ENCODE measurements at regions not wholly inside any gene's neighbourhood (a gene's known extent, or its start where the extent isn't known, plus 50 kb on each side); places are given as distances from the start of the nearest gene placed in this dataset.

DNA sequence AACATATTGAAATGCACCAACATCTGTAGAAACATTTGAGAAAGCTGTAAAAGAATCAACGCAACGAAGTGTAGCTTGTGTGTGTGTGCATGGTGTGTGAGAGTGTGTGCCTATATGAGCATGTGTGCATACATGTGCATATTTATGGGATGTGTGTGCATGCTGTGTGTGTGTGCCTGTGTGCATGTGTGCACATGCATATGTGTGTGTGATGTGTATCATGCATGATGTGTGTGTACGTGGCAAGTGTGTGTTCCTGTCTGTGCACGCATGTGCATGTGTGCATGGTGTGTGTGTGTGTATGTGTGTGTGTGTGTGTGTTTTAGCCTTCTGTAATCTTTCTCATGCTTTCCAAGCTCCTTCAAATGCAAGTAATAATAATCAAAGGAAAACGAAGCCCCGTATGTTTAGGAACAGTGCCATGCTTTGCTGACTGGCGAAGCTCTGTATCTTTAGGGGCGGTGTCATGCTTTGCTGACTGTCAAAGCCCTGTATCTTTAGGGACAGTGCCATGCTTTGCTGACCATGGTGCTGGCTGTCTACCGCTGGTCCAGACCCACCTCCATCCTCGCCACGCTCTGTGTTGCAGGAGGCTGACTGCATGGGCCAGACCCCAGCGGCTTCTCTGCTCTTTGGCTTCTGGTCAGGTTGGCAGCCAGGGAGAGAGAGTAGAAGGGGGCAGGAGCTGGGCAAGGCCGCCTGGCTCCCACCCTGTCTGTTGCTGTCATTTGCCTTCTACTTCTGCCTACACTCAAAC is 129.2 kb downstream of the ASB1 start:
- DNase-seq (ENCODE audit: extremely low read depth in 1 of 11, low read depth in 9 of 11, low spot score in 4 of 11), result no peak

DNA sequence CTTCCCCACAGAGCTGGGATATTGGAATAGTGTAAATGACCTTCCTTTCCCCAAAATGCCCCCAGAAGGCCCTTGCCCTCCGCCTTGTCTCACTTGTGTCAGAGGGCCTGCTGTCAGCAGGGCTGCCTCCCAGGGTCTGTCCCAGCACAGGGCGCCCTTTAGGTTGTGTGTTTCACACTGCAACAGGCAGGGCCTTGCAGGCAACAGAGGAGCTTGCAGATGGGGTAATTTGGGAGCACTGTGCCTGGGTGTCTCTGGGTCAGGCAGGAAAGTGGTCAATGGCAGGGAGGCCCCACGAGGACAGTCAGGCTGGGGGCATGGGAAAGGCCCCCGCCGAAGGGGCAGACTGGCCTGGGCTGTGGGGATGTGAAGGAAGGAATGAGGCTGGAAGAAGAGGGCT is 130.7 kb downstream of the ASB1 start:
- no peak for DNase-seq (ENCODE audit: extremely low read depth in 1 of 11, low read depth in 9 of 11, low spot score in 4 of 11)

DNA sequence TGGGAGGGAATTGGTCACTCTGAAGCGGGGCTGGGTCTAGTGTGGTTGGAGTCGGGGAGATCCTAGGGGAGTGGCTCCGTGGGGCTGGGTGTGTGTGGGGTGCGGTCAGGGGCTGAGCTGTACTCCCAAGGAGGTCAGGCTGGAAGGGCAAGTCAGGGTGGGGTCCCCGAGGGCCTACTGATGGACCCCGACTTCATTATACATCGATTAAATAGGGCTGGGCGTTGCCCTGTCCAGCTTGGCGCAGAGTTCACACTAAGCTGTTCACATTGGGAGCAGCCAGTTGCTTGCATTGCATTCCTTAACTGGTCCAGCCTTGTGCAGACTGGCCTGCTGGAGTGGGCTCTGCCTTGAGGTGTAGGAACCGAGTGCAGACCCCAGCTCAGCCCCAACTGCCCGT is 131.2 kb downstream of the ASB1 start:
- DNase-seq (ENCODE audit: extremely low read depth in 1 of 11, low read depth in 9 of 11, low spot score in 4 of 11), result no peak

DNA sequence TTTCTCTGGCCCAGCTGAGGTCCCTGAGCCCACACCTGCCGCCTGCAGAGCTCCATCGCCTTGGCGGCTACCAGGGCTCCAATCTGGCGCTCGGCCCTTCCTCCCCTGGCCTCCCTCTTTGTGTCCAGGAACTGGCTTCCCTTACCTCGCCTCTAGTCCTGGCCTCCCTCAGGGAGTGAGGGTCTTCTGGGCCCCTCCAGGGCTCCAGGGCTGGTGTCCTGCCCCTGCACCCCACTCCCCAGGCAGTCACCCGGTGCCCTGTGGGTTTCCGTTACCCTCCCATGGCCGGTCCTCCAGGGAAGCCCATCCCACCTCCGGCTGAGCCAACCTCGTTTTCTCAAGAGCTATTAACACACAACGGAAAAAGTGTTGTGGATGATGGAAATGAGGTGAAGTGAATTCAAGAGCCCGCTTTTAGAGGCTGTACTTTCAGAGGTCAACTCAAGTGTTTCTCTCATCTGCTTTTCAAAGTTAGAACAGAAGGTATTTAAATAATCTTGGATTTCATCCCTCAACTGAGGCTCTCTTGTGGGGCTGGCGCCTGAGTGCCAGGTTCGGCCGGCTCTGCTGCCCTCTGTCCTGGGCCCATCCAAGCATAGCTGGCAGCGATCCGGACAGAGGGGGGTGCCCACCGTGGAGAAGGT is 131.9 kb downstream of the ASB1 start:
- no peak for DNase-seq (ENCODE audit: extremely low read depth in 1 of 11, low read depth in 9 of 11, low spot score in 4 of 11)

DNA sequence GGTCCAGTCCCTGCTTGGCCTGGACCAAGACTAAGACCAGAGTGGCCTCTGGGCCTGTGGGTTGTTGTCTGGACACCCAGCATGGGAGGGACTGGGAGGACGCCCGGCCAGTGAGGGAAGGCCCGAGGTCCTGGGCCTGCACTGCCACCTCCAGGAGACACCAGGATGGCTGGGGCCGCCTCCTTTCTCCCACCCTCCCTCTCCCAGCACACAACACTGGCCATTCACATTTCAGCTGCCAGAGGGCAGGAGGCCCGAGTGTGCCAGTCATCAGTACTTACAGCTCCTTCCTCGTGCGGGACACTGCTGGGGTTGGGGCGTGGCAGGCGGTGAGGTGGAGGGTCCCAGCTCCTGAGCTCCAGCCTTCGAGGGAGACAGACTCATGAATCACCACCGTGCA is 133.5 kb downstream of the ASB1 start:
- DNase-seq (ENCODE audit: extremely low read depth in 1 of 11, low read depth in 9 of 11, low spot score in 4 of 11), result no peak

DNA sequence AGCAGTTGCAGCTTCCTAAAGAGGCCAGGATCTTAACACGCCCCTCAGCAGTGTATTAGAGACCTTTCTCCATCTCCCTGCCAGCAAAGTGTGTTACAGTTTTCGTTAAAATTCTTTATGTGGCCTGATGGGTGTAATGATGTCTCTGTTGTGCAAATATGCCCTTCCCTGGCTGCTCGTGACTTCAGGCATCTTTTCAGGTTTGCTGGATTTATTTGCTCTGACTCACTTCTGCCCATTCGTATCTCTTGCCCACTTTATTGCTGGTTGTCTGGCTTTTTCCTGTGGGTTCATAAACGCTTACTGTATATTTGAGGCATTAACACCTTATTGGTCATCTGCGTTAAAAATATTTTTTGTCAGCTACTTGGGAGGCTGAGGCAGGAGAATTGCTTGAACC is 134.5 kb downstream of the ASB1 start:
- no peak for DNase-seq (ENCODE audit: extremely low read depth in 1 of 11, low read depth in 9 of 11, low spot score in 4 of 11)

DNA sequence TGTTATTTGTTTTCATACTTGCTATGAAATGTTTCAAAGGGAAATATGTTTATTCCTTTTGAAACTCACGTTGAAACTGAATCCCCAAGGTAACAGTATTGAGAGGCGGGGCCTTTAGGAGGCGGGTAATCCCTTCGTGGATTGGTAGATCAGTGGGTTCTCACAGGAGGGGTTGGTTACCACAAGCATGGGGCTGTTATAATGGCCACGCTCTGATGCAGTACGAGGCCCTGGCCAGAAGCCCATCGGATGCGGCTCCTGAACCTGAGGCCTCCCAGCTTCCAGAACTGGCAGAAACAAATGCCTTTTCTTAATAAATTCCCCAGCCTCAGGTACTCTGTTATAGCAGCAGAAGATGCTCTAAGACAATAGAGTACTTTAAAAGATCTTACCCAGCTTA is 135.7 kb downstream of the ASB1 start:
- no peak for DNase-seq (ENCODE audit: extremely low read depth in 1 of 11, low read depth in 9 of 11, low spot score in 4 of 11)

DNA sequence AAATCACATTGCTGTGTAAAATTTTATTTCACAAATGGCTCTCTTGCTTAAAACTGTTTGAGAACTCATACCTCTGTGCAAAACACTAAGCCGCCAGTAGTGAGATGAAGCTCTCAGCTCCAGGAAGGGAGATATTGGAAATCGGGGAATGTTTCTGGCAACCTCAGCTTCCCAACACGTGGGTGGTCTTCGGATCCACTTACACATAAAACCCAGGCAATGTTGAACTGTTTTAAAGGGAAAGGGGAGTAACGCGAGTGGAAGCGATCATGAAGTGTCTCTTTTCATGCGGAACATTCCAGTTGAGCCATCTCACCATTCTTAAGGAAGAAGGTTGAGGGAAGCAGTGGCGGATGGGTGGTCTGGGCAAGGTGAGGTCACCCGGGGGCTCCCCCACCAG is 136.8 kb downstream of the ASB1 start:
- DNase-seq (ENCODE audit: extremely low read depth in 1 of 11, low read depth in 9 of 11, low spot score in 4 of 11), result peak in 4 of 11 donors; percentile 5 to 13 (median 10)

DNA sequence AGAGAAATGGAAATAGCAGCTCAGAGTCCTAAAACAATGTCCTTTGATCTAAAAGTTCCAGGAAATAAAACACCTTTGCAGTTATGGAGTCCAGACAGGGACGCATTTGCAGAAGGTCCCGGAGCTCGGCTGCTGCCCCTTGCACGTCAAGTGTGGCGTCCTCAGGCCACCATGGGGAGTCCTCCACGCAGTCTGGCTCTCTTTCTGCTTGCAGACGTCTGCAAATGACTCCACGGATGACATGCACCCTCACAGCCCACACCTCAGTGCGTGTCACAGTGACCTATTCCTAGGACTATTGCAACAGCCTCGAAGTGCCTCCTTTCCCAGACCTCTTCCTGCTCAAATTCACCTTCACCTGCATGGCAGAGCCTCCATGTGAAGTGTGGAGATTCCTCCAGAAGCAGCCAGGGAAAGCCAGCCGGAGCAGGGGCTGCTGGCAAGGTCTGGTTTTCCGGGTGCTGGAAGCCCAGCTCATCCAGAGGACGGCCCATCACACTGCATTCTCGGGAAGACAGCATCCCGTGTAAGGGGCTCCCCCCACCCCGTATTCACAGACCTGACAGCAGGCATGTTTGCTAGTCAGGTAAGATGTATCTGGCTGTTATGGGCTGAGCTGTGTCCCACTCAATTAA is 137.7 kb downstream of the ASB1 start:
- DNase-seq (ENCODE audit: extremely low read depth in 1 of 11, low read depth in 9 of 11, low spot score in 4 of 11), result no peak

DNA sequence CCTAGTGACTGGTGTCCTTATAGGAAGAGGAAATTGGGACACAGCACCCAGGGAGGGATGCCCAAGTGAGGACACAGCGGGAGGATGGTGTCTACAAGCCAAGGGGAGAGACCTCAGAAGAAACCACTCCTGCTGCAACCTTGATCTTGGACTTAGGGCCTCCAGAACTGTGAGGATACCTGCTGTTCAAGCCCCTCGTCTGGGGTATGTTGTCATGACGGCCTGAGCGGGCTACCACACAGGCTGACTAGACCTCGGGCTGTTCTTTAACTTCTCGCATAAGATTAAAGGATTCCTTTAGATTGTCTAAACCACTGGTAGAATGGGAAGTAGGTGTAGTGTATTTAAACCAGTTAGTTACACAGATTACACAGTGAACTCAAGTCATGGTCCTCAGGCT is 138.3 kb downstream of the ASB1 start:
- DNase-seq (ENCODE audit: extremely low read depth in 1 of 11, low read depth in 9 of 11, low spot score in 4 of 11), result no peak

DNA sequence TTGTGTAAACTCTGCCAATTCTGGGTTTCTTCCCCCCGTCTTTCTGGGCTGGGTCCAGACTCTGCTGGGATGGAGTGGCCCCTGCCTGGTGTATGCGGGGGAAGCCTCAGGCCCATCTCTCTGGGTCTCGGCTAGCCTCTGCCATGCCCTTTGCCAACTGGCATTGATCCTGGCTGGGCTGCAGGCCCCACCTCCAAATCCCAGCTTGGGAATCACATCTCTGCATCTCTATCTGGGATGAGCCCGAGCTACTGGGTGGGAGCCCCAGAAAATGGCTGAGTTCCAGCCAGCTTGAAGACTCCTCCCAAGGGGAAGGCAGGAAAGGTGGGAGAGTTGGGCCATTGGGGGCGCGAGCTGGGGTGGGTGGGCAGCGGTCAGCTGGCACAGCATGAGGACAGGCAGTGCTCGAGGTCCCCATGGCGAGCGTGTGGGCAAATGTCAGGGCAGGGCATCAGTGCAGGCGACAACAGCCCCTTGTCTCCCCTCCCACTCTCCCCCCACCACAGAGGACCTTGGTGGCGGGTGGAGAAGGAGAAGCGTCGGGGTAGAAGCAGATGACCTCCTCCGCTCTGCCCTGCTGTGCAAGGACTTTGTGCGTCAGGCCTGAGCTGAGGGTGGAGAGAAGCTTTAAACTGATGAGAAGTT is 139.4 kb downstream of the ASB1 start:
- DNase-seq (ENCODE audit: extremely low read depth in 1 of 11, low read depth in 9 of 11, low spot score in 4 of 11), result no peak

DNA sequence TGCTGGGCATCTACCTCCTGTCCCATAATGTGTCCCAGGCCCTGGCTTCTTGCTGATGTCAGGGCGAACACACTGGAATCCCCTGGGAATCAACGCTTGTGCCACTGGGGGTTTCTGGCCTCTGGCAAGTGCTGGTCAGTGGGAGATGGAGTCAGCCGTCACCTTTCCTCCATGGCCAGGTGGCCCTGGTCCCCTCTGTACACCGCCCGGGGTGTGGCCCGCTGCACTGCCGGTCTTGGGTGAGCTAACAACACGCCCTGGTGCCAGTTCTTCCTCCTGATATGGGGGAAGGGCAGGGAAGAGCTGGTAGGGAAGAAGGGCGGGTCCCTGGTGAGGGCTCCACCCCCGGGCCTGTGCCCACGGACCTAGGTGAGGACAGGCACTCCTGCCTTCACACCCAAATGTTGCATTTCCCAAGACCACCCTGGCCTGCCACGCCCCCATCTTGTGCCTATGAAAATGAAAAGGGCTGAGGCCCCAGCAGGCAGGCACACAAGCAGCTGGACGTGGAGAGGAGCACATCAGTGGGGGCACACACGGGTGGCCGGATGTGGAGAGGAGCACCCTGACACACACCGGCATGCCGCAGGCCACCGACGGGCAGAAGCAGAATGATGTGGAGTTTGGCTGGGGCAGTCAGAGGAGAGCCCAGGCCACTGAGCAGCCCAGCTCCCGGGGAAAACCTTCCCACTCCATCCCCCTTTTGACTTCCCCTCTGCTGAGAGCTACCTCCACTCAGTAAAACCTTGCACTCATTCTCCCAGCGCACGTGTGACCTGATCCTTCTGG is 140.5 kb downstream of the ASB1 start:
- DNase-seq (ENCODE audit: extremely low read depth in 1 of 11, low read depth in 9 of 11, low spot score in 4 of 11), result no peak

DNA sequence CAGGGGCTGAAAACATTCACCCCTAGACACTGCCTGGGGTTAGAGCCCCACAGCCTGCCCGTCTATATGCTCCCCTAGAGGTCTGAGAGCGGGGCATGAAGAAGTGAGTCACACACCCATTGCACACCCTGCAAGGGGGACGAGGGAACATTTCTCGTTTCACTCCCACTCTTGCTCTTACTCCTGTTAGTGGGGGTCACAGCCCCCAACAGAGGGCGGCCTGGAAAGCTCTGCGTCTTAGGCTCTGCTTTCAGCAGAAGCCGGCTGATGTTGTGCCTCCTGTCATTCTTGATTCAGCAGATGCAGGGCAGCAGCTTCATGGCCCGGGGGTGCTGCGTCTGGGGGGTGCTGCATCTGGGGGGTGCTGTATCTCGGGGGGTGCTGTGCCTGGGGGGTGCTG is 141.3 kb downstream of the ASB1 start:
- no peak for DNase-seq (ENCODE audit: extremely low read depth in 1 of 11, low read depth in 9 of 11, low spot score in 4 of 11)

DNA sequence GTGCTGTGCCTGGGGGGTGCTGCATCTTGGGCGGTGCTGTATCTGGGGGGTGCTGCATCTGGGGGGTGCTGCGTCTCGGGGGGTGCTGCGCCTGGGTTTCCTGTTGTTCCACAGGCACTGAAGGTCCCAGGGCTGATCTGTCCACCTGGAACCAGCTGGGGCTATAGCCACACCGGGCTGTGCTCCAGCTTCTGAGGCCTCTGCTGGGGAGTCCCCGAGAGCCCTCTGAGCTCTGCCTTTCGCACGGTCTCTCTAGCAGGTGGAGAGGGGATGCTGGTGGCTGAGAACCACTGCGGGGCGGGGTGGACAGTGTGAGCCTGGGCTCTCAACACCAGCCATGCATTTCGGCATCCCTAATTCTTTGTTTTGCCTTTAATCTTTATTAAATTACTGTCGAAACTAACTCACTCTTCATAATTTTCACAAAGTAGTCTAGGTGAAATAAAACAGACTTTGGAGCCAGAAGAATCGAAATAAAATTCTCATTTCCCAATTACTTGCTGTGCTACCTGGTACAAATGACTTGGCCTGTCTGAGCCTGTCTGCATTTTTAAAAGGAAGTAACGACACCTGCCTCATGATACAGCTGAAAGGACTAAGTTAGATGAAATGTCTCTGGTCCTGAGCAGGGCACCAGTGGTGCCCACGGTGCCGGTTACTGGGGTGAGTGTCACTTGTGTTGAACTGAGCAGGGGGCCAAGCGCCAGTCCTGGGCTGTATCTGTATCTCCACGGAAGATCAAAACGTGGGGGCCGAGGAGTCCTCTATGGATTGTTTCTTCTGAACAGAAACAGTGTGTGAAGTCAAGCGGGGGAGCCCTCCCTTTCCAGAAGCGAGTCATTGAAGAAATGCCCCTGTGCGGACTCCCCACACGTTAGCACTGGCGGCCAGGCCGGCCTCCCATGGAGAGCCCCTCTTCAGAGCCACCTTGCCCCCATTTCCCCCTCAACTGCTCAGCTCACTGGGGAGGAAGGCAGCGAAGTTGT is 142.0 kb downstream of the ASB1 start:
- no peak for DNase-seq (ENCODE audit: extremely low read depth in 1 of 11, low read depth in 9 of 11, low spot score in 4 of 11)

DNA sequence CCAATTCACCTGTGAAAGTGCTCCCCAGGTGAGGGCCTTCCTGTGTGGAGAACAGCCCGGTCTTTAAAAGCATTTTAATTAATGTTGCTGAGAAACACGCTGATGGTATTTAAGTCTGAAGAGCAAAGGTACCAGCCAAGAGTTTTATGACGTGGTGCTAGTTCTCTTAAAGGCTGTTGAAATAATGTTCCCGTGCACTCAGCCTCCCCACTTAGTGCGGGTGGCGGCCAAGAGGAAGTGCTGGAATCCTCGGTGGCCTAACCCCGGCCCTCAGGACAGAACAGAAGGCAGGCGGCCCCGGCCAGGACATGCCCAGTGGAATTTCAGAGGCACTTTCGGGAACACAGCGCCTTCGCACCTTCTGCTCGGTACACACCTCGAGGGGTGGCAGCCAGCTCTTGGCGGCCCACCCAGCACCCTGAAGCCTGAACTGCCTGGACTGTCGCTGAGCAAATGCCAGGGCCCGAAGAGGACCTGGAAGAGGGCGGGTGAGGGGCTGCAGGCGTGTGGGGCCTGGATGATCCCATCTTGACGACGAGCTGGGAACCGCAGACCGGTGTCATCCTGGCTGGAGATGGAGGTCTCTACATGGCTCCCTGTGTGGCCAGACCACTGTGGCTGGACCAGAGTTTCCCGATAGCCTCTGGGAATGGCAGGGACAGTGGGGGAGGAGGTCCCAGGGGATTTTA is 142.9 kb downstream of the ASB1 start:
- DNase-seq (ENCODE audit: extremely low read depth in 1 of 11, low read depth in 9 of 11, low spot score in 4 of 11), result no peak

DNA sequence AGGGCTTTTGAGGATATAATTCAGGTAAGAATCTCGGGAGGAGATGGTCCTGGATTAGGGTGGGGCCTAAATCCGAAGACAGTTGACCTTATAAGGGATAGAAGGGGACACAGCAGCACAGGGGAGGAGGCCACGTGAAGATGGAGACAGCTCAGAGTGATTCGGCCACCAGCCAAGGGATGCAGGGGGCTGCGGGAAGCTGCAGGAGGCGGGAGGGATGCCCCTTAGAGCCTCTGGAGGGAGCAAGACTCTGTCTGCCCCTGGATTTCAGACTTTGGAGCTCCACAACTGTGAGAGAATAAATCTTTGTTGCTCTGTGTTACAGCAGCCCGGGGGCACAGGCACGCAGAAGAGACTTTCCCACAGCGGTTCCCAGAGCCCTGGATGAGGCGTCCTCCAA is 143.7 kb downstream of the ASB1 start:
- DNase-seq (ENCODE audit: extremely low read depth in 1 of 11, low read depth in 9 of 11, low spot score in 4 of 11), result no peak

DNA sequence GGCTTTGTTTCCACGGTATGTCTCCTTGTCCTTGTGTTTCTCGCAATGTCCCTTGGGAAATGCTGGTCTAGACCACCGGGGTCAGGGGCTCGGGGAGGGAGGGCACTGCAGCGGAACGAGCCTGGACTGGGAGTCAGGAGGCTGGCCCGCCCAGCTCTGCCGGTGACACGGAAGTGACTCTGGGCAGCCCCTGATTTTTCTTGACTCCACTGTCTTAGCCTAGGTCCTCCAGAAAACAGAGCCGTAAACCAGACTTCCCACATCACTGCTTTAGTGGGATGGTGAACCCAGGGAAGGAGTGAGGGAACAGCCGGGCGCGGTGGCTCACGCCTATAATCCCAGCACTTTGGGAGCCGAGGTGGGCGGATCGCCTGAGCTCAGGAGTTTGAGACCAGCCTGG is 144.2 kb downstream of the ASB1 start:
- no peak for DNase-seq (ENCODE audit: extremely low read depth in 1 of 11, low read depth in 9 of 11, low spot score in 4 of 11)
